Smooth muscle cell (in vitro differentiated cells): ENCODE measurements at regions not wholly inside any gene's neighbourhood (a gene's known extent, or its start where the extent isn't known, plus 50 kb on each side); places are given as distances from the start of the nearest gene placed in this dataset.

ENCODE experiments used
- DNase-seq: peaks from one replicate; lab custom pipeline; 2025; ENCODE audit not compliant: unreplicated experiment; lab: John Stamatoyannopoulos, UW
- H2AFZ ChIP-seq: fragments of 200-600 bp; sonication (generic); 2 replicates; pipeline ENCODE4 v1.6.0; 2016; ENCODE audit warnings: antibody characterized with exemption, low read depth, mild to moderate bottlenecking
- H3F3A ChIP-seq: fragments of 200-600 bp; sonication (generic); 2 replicates; pipeline ENCODE4 v1.6.0; 2017; ENCODE audit warnings: antibody characterized with exemption, low read depth
- H3K27ac ChIP-seq: fragments of 200-600 bp; sonication (generic); 2 replicates; pipeline ENCODE4 v1.5.1; 2016; ENCODE audit warnings: low read depth, mild to moderate bottlenecking
- H3K27me3 ChIP-seq: fragments of 200-600 bp; sonication (generic); 2 replicates; pipeline ENCODE4 v1.6.1; 2016; ENCODE audit warnings: low read depth, mild to moderate bottlenecking
- H3K36me3 ChIP-seq: fragments of 200-600 bp; sonication (generic); 2 replicates; pipeline ENCODE4 v1.5.1; 2016; ENCODE audit warnings: low read depth
- H3K4me1 ChIP-seq: fragments of 200-600 bp; sonication (generic); 2 replicates; pipeline ENCODE4 v1.5.1; 2016; ENCODE audit warnings: low read depth
- H3K4me2 ChIP-seq: fragments of 200-600 bp; sonication (generic); 2 replicates; pipeline ENCODE4 v1.6.0; 2016; ENCODE audit warnings: mild to moderate bottlenecking
- H3K4me3 ChIP-seq: fragments of 200-600 bp; sonication (generic); 2 replicates; pipeline ENCODE4 v1.5.1; 2016; ENCODE audit warnings: mild to moderate bottlenecking
- H3K79me2 ChIP-seq: fragments of 200-600 bp; sonication (generic); 2 replicates; pipeline ENCODE4 v1.6.0; 2016; ENCODE audit warnings: low read depth, mild to moderate bottlenecking
- H3K9ac ChIP-seq: fragments of 200-600 bp; sonication (generic); 2 replicates; pipeline ENCODE4 v1.6.0; 2016; ENCODE audit warnings: low read depth
- H3K9me3 ChIP-seq: fragments of 200-600 bp; sonication (generic); replicated peaks from 2 replicates; pipeline ENCODE4 v1.5.1; 2016; ENCODE audit warnings: low read depth
- H4K20me1 ChIP-seq: fragments of 200-600 bp; sonication (generic); 2 replicates; pipeline ENCODE4 v1.6.0; 2016; ENCODE audit warnings: low read depth
- CTCF ChIP-seq: fragments of 200-600 bp; sonication (generic); IDR thresholded peaks from 2 replicates; pipeline ENCODE4 v1.5.1; 2017; ENCODE audit warnings: borderline replicate concordance, mild to moderate bottlenecking, antibody characterized with exemption; ENCODE audit not compliant: insufficient read depth, poor library complexity, severe bottlenecking
- WGBS: methylation state at CpG from one replicate; pipeline ENCODE4 v1.1.7; 2016; ENCODE audit warnings: low lambda C conversion rate; 5-methylcytosine and 5-hydroxymethylcytosine counted together

DNA sequence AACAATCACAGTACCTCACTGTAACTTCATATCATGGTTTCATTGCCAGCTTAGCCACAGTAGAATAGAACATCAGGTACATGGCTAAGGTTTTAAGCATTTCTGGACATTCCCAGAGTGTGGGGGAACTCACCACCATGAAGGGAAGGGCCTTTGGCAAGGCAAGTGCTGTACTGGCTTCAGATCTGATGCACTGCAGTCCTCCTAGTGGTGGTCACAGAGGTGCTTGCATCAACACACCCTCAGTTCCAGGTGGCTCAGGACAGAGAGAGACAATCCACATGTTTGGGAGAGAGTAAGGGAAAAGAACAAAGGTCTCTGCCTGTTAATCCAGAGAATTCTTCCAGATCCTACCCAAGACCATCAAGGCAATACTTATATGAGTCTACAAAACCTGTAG, 528.4 kb upstream of the RGS18 start:
- Histone ChIP-seq H3K36me3 (no peaks in the 10 kb centered on the region), H3K4me2 (no peak overlapping the region), H3F3A (no peaks in the 10 kb centered on the region), H3K4me1 (no peaks in the 10 kb centered on the region), H4K20me1 (no peaks in the 10 kb centered on the region), H3K9ac (no peak overlapping the region), H3K4me3 (no peak overlapping the region), H2AFZ (no peak overlapping the region), H3K79me2 (no peaks in the 10 kb centered on the region), H3K27me3 (no peaks in the 10 kb centered on the region), H3K27ac (no peak overlapping the region), H3K9me3 (peaks cover 2% of the 10 kb centered on the region)
- TF ChIP-seq CTCF = no peak
- no peak for DNase-seq

DNA sequence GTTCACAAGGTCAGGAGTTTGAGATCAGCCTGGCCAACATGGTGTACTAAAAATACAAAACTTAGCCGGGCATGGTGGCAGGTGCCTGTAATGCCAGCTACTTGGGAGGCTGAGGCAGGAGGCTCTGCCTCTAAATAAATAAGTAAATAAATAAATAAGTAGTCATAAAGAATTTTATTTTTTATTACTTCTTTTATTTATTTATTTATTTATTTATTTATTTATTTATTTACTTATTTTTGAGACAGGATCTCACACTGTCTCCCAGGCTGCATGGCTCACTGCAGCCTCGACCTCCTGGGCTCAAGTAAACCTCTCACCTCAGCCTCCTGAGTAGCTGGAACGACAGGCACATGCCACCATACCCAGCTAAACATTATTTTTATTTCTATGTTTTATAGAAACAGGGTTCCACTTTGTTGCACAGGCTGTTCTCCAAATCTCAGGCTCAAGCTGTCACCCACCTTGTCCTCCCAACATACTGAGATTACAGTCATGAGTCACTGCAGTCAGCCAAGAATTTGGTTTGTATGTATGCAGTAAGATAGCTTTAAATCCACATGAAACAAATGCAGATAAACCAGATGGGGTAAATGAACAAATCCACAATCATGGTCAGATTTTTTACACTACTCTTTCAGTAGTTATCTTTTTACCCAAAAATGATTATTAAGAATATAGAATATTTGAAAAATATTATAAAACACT, 523.3 kb upstream of the RGS18 start:
- Histone ChIP-seq H3F3A (no peaks in the 10 kb centered on the region), H3K4me1 (no peaks in the 10 kb centered on the region), H3K4me3 (no peak overlapping the region), H3K9ac (no peak overlapping the region), H3K9me3 (peaks cover 2% of the 10 kb centered on the region), H3K4me2 (no peak overlapping the region), H2AFZ (no peak overlapping the region), H3K27ac (no peak overlapping the region), H3K79me2 (no peaks in the 10 kb centered on the region), H3K36me3 (no peaks in the 10 kb centered on the region), H4K20me1 (no peaks in the 10 kb centered on the region), H3K27me3 (no peaks in the 10 kb centered on the region)
- 92% methylated on average over 3 of the region's 3 CpGs for WGBS
- DNase-seq = no peak
- TF ChIP-seq CTCF = no peak

- no peak overlapping the region for H3K4me3 ChIP-seq
- H4K20me1 ChIP-seq = no peaks in the 10 kb centered on the region
- TF ChIP-seq CTCF = no peak
- H3K9me3 ChIP-seq = no peaks in the 10 kb centered on the region
- no peak overlapping the region for H3K4me2 ChIP-seq
- no peaks in the 10 kb centered on the region for H3F3A ChIP-seq
- no peaks in the 10 kb centered on the region for H3K27me3 ChIP-seq
- H3K36me3 ChIP-seq = no peaks in the 10 kb centered on the region
- H2AFZ ChIP-seq = no peak overlapping the region
- no peaks in the 10 kb centered on the region for H3K79me2 ChIP-seq
- H3K4me1 ChIP-seq = no peaks in the 10 kb centered on the region
- H3K9ac ChIP-seq = no peak overlapping the region
- no peak for DNase-seq
- no peak overlapping the region for H3K27ac ChIP-seq
Measured at GRCh38 chr1:191636345-191636744, 521.9 kb upstream of the RGS18 start.
